GM23338 (cell line): ENCODE measurements at regions not wholly inside any gene's neighbourhood (a gene's known extent, or its start where the extent isn't known, plus 50 kb on each side); places are given as distances from the start of the nearest gene placed in this dataset.

Source experiments
- ATAC-seq: fragments of 200-7000 bp; cut with Tn5 transposase; 3 replicates; pipeline ENCODE4 v1.9.1; 2020
- DNase-seq: peaks from one replicate; pipeline ENCODE4 v3.0.0-alpha.2; 2015; ENCODE audit warnings: low spot score
- H2AFZ ChIP-seq: fragments of 200-600 bp; sonication (generic); 2 replicates; pipeline ENCODE4 v1.8.0; 2016; ENCODE audit warnings: antibody characterized with exemption, mild to moderate bottlenecking, moderate library complexity
- H3F3A ChIP-seq: fragments of 200-600 bp; sonication (generic); replicated peaks from 2 replicates; pipeline ENCODE4 v1.8.0; 2017; ENCODE audit warnings: antibody characterized with exemption, mixed run types, low read depth
- H3K27ac ChIP-seq: fragments of 200-600 bp; sonication (generic); 2 replicates; pipeline ENCODE4 v1.6.1; 2016; ENCODE audit warnings: low read depth
- H3K27me3 ChIP-seq: fragments of 200-600 bp; sonication (generic); 2 replicates; pipeline ENCODE4 v1.8.0; 2016; ENCODE audit warnings: mild to moderate bottlenecking, mixed run types, moderate library complexity; ENCODE audit not compliant: insufficient read depth
- H3K36me3 ChIP-seq: fragments of 200-600 bp; sonication (generic); 2 replicates; pipeline ENCODE4 v1.8.0; 2016; ENCODE audit warnings: mild to moderate bottlenecking; ENCODE audit not compliant: insufficient read depth
- H3K4me1 ChIP-seq: fragments of 200-600 bp; sonication (generic); 2 replicates; pipeline ENCODE4 v1.8.0; 2016; ENCODE audit warnings: mild to moderate bottlenecking, moderate library complexity; ENCODE audit not compliant: insufficient read depth
- H3K4me2 ChIP-seq: fragments of 200-600 bp; sonication (generic); 2 replicates; pipeline ENCODE4 v1.7.1; 2017; ENCODE audit warnings: mixed run types
- H3K4me3 ChIP-seq: fragments of 200-600 bp; sonication (generic); 2 replicates; pipeline ENCODE4 v1.6.1; 2016; ENCODE audit warnings: mixed run types
- H3K79me2 ChIP-seq: fragments of 200-600 bp; sonication (generic); replicated peaks from 2 replicates; pipeline ENCODE4 v1.8.0; 2017; ENCODE audit warnings: mild to moderate bottlenecking; ENCODE audit not compliant: insufficient read depth
- H3K9me2 ChIP-seq: fragments of 200-600 bp; sonication (generic); 2 replicates; pipeline ENCODE4 v1.8.0; 2017; ENCODE audit not compliant: insufficient read depth
- H4K20me1 ChIP-seq: fragments of 200-600 bp; sonication (generic); replicated peaks from 2 replicates; pipeline ENCODE4 v1.8.0; 2017; ENCODE audit warnings: mild to moderate bottlenecking; ENCODE audit not compliant: insufficient read depth
- H3K27ac Mint-ChIP-seq: 2 replicates; pipeline ENCODE4 v1.8.0; 2020; ENCODE audit warnings: inconsistent platforms, mild to moderate bottlenecking, moderate library complexity, mixed read lengths
- H3K27me3 Mint-ChIP-seq: 3 replicates; pipeline ENCODE4 v1.8.0; 2022; ENCODE audit warnings: low read depth, mild to moderate bottlenecking, moderate library complexity, mixed read lengths, inconsistent platforms; ENCODE audit not compliant: insufficient read depth, poor library complexity
- H3K36me3 Mint-ChIP-seq: 3 replicates; pipeline ENCODE4 v1.8.0; 2021; ENCODE audit warnings: low read depth, mild to moderate bottlenecking, inconsistent platforms, moderate library complexity, mixed read lengths
- H3K4me1 Mint-ChIP-seq: 3 replicates; pipeline ENCODE4 v1.8.0; 2020; ENCODE audit warnings: mild to moderate bottlenecking, inconsistent platforms, mixed read lengths
- H3K4me3 Mint-ChIP-seq: 3 replicates; pipeline ENCODE4 v1.8.0; 2021; ENCODE audit warnings: moderate library complexity, mild to moderate bottlenecking, inconsistent platforms, mixed read lengths
- H3K9me3 Mint-ChIP-seq: 3 replicates; pipeline ENCODE4 v1.8.0; 2020; ENCODE audit warnings: moderate library complexity, mild to moderate bottlenecking, inconsistent platforms, mixed read lengths
- CREB1 ChIP-seq: fragments of 250-450 bp; sonication (Bioruptor Pico); IDR thresholded peaks from 2 replicates; pipeline ENCODE4 v1.5.0; 2020; ENCODE audit warnings: low read depth, mild to moderate bottlenecking, moderate library complexity
- CTCF ChIP-seq, 2 experiments: fragments of 200-600 bp in 1 of 2; sonication (generic) in 1 of 2; conservative IDR thresholded peaks; 2 replicates each; pipeline versions ENCODE4 v1.5.1 to v1.6.1; 2016 to 2017; ENCODE audit warnings: antibody characterized with exemption in 2 of 2, low read depth in 2 of 2, mild to moderate bottlenecking in 2 of 2, moderate library complexity in 1 of 2
- ETS1 ChIP-seq: IDR thresholded peaks from 2 replicates; pipeline ENCODE4 v1.6.1; 2016; ENCODE audit warnings: antibody characterized with exemption
- EZH2 ChIP-seq: fragments of 200-600 bp; sonication (generic); IDR thresholded peaks from one replicate; pipeline ENCODE4 v1.8.0; 2017; ENCODE audit warnings: antibody characterized with exemption, mild to moderate bottlenecking, low read depth; ENCODE audit not compliant: unreplicated experiment
- EZH2phosphoT487 ChIP-seq: fragments of 200-600 bp; sonication (generic); IDR thresholded peaks from one replicate; pipeline ENCODE4 v1.8.1; 2018; ENCODE audit warnings: antibody characterized with exemption; ENCODE audit not compliant: unreplicated experiment
- JUNB ChIP-seq: IDR thresholded peaks from one replicate; pipeline ENCODE4 v1.6.1; 2016; ENCODE audit warnings: antibody characterized with exemption; ENCODE audit not compliant: unreplicated experiment
- NANOG ChIP-seq: IDR thresholded peaks from 2 replicates; pipeline ENCODE4 v1.6.1; 2016; ENCODE audit warnings: antibody characterized with exemption, borderline replicate concordance
- POLR2AphosphoS5 ChIP-seq: IDR thresholded peaks from 2 replicates; pipeline ENCODE4 v1.6.1; 2016; ENCODE audit warnings: antibody characterized with exemption, low read depth
- REST ChIP-seq: IDR thresholded peaks from one replicate; pipeline ENCODE4 v1.6.1; 2018; ENCODE audit warnings: antibody characterized with exemption; ENCODE audit not compliant: unreplicated experiment
- STAT1 ChIP-seq: IDR thresholded peaks from one replicate; pipeline ENCODE4 v1.6.1; 2016; ENCODE audit warnings: antibody characterized with exemption; ENCODE audit not compliant: unreplicated experiment
- ZNF114 ChIP-seq: fragments of 250-450 bp; sonication (Bioruptor Pico); IDR thresholded peaks from 2 replicates; pipeline ENCODE4 v1.5.0; 2020; ENCODE audit warnings: mild to moderate bottlenecking, moderate library complexity
- ZNF331 ChIP-seq: fragments of 250-450 bp; sonication (Bioruptor Pico); IDR thresholded peaks from 2 replicates; pipeline ENCODE4 v1.5.0; 2020; ENCODE audit warnings: low read depth, mild to moderate bottlenecking, moderate library complexity
- ZNF462 ChIP-seq: fragments of 250-450 bp; sonication (Bioruptor Pico); IDR thresholded peaks from 2 replicates; pipeline ENCODE4 v1.5.0; 2020; ENCODE audit warnings: mild to moderate bottlenecking, moderate library complexity

- Mint-ChIP-seq H3K27ac (no peak overlapping the region), H3K4me1 (peaks cover 3% of the 10 kb centered on the region; the same call in 1 of the 3 replicates), H3K4me3 (no peak overlapping the region), H3K36me3 (no peaks in the 10 kb centered on the region), H3K27me3 (no peaks in the 10 kb centered on the region), H3K9me3 (no peaks in the 10 kb centered on the region)
- Histone ChIP-seq H4K20me1 (no peaks in the 10 kb centered on the region), H2AFZ (0 out of 2 replicates have a peak overlapping the region, but pooled peaks have one; percentile 15), H3K36me3 (no peaks in the 10 kb centered on the region), H3K79me2 (no peaks in the 10 kb centered on the region), H3K9me2 (0 out of 2 replicates have a peak, but pooled peaks cover 3% of the 10 kb centered on the region), H3K4me3 (no peak overlapping the region), H3K27me3 (no peaks in the 10 kb centered on the region), H3K27ac (no peak overlapping the region), H3K4me1 (peaks cover 3% of the 10 kb centered on the region; the same call in 1 of the 2 replicates), H3F3A (no peaks in the 10 kb centered on the region), H3K4me2 (no peak overlapping the region)
- ATAC-seq (peak; percentile 40; the same call in 1 of the 3 replicates), DNase-seq (peak; percentile 11)
- TF ChIP-seq ZNF331, result no peak
- no peak for TF ChIP-seq STAT1
- TF ChIP-seq POLR2AphosphoS5, result no peak
- TF ChIP-seq EZH2phosphoT487, result no peak
- TF ChIP-seq CREB1 (CRISPR knock-in tag), result no peak
- no peak for TF ChIP-seq ZNF114 (CRISPR knock-in tag)
- TF ChIP-seq EZH2, result no peak
- TF ChIP-seq ZNF462 (CRISPR knock-in tag), result no peak
- no peak for TF ChIP-seq ETS1
- TF ChIP-seq NANOG, result no peak
- TF ChIP-seq REST, result no peak
- TF ChIP-seq CTCF (conservative IDR thresholded peaks at IDR 0.05; ENCODE audit: low read depth in 2 of 2), result no peak
- no peak for TF ChIP-seq JUNB
Measured at GRCh38 chr2:39549718-39550464, 112.8 kb upstream of the MAP4K3 start.
